GM18502 (cell line): ENCODE measurements at regions not wholly inside any gene's neighbourhood (a gene's known extent, or its start where the extent isn't known, plus 50 kb on each side); places are given as distances from the start of the nearest gene placed in this dataset.
"Not testable (repeated sequence)": the region's sequence is repeated elsewhere in the genome, so short reads cannot be mapped to it uniquely, and the experiment has no call there.

Source experiments
- ATAC-seq: cut with Tn5 transposase; IDR thresholded peaks from one replicate; pipeline ENCODE4 v1.9.1; 2021; ENCODE audit warnings: mild to moderate bottlenecking; ENCODE audit not compliant: unreplicated experiment, poor library complexity

- ATAC-seq: no peak
These were observed 111.9 kb upstream of the KLF8 start for GRCh38 chrX:56120242-56120641.

- no peak for ATAC-seq
These were observed 106.2 kb upstream of the KLF8 start for GRCh38 chrX:56125946-56126345.

GRCh38 chrX:56130031-56130430 lies 102.1 kb upstream of the KLF8 start:
- ATAC-seq: no peak

- no peak for ATAC-seq
These were observed 101.7 kb upstream of the KLF8 start for GRCh38 chrX:56130436-56130835.

- ATAC-seq: not testable (repeated sequence)
These were observed 68.0 kb upstream of the KLF8 start for GRCh38 chrX:56164135-56164534.
